Transverse colon (tissue), 4 donors: ENCODE measurements at regions not wholly inside any gene's neighbourhood (a gene's known extent, or its start where the extent isn't known, plus 50 kb on each side); places are given as distances from the start of the nearest gene placed in this dataset.

ENCODE experiments used
- DNase-seq: peaks from one replicate; pipeline ENCODE4 v3.0.0-alpha.2; 2019
- H3K27ac ChIP-seq, 4 donors: fragments of 200-600 bp; sonication (generic); 2 replicates each; pipeline ENCODE4 v1.5.1; 2016 to 2018; ENCODE audit warnings: inconsistent platforms in 4 of 4
- H3K27me3 ChIP-seq: fragments of 200-600 bp; sonication (generic); 2 replicates; pipeline ENCODE4 v1.5.1; 2017; ENCODE audit warnings: inconsistent platforms
- H3K36me3 ChIP-seq, 4 donors: fragments of 200-600 bp; sonication (generic); 2 replicates each; pipeline ENCODE4 v1.5.1; 2017 to 2019; ENCODE audit warnings: inconsistent platforms in 4 of 4
- H3K4me1 ChIP-seq, 4 donors: fragments of 200-600 bp; sonication (generic); 2 replicates each; pipeline ENCODE4 v1.5.1; 2017 to 2020; ENCODE audit warnings: inconsistent platforms in 4 of 4
- H3K4me3 ChIP-seq, 4 donors: fragments of 200-600 bp; sonication (generic); 1 replicate in 1 of 4; 2 replicates in 3 of 4; pipeline versions ENCODE4 v1.5.1 to v1.6.1; 2017 to 2019; ENCODE audit warnings: inconsistent platforms in 4 of 4
- H3K9me3 ChIP-seq, 2 donors: fragments of 200-600 bp; sonication (generic); 2 replicates each; pipeline ENCODE4 v1.5.1; 2017 to 2019; ENCODE audit warnings: inconsistent platforms in 2 of 2
- CTCF ChIP-seq, 5 experiments: fragments of 200-600 bp in 3 of 5; fragments of 450-650 bp in 2 of 5; sonication (generic) in 3 of 5; IDR thresholded peaks; 1 replicate in 2 of 5; 2 replicates in 3 of 5; pipeline ENCODE4 v1.5.1; 2016 to 2017; ENCODE audit warnings: antibody characterized with exemption in 5 of 5, inconsistent platforms in 3 of 5, mild to moderate bottlenecking in 2 of 5, moderate library complexity in 1 of 5
- EP300 ChIP-seq: sonication (generic); formaldehyde crosslinking; IDR thresholded peaks from one replicate; pipeline ENCODE4 v1.6.1; 2017; ENCODE audit warnings: antibody characterized with exemption, low read depth
- POLR2A ChIP-seq: fragments of 450-650 bp; IDR thresholded peaks from one replicate; pipeline ENCODE4 v1.6.1; 2016; ENCODE audit warnings: antibody characterized with exemption, mild to moderate bottlenecking, moderate library complexity
- POLR2AphosphoS5 ChIP-seq, 3 donors: sonication (generic); formaldehyde crosslinking; IDR thresholded peaks; one replicate each; pipeline ENCODE4 v1.6.1; 2016; ENCODE audit warnings: antibody characterized with exemption in 3 of 3
- WGBS, 2 donors: methylation state at CpG; one replicate each; pipeline ENCODE4 v1.1.5; 2018; ENCODE audit warnings: low coverage in 1 of 2; 5-methylcytosine and 5-hydroxymethylcytosine counted together
- in situ Hi-C, 4 donors: fragments of 200-750 bp; cut with MboI; loops; one replicate each; pipeline versions ENCODE4 v1.15.0 to v1.15.1; 2017; ENCODE audit warnings: low sequenced_read_pairs in 3 of 4, low pct_ligation_motif_present in 1 of 4, low pct_unique_long_range_greater_than_20kb in 1 of 4
- intact Hi-C: fragments of 100-400 bp; cut with DNase I; formaldehyde crosslinking; loops from one replicate; pipeline ENCODE4 v1.15.1; 2023; ENCODE audit warnings: low total_unique reads

- no peaks in the 10 kb centered on the region for H3K4me1 ChIP-seq
- intact Hi-C loops (no loop called here), in situ Hi-C loops (no loop called here)
- DNase-seq, result no peak
- H3K36me3 ChIP-seq, result no peaks in the 10 kb centered on the region
- peaks cover 87% of the 10 kb centered on the region for H3K27me3 ChIP-seq
- H3K9me3 ChIP-seq, result no peaks in the 10 kb centered on the region
- H3K27ac ChIP-seq, result no peak overlapping the region
- TF ChIP-seq CTCF (IDR thresholded peaks at IDR 0.05) (no peak), EP300 (no peak)
- no peak overlapping the region for H3K4me3 ChIP-seq
- WGBS, 2 donors, result 83 to 100% methylated on average over 2 to 6 of the region's 6 CpGs
These were observed 52.3 kb upstream of the SIM2 start for GRCh38 chr21:36646645-36647044.

- in situ Hi-C loops (no loop called here), intact Hi-C loops (no loop called here)
- TF ChIP-seq POLR2AphosphoS5 (IDR thresholded peaks at IDR 0.05) (no peak), POLR2A (no peak), EP300 (no peak), CTCF (IDR thresholded peaks at IDR 0.05) (no peak)
- WGBS, 2 donors, result 39 to 40% methylated on average over 8 to 15 of the region's 15 CpGs
- Histone ChIP-seq H3K27ac (no peak overlapping the region), H3K9me3 (no peaks in the 10 kb centered on the region), H3K4me3 (no peak overlapping the region), H3K4me1 (no peaks in the 10 kb centered on the region), H3K27me3 (peaks cover 86% of the 10 kb centered on the region), H3K36me3 (no peaks in the 10 kb centered on the region)
- no peak for DNase-seq
These were observed 51.4 kb upstream of the SIM2 start for GRCh38 chr21:36647279-36648093.
